ENCODE measurements at regions not wholly inside any gene's neighbourhood (a gene's known extent, or its start where the extent isn't known, plus 50 kb on each side); places are given as distances from the start of the nearest gene placed in this dataset.

- TF ChIP-seq CTCF (conservative IDR thresholded peaks at IDR 0.05; ENCODE audit: low read depth, low read length) (no peak), EZH2 (IDR thresholded peaks at IDR 0.05; ENCODE audit: borderline replicate concordance, low read depth, low read length, poor library complexity, severe bottlenecking) (no peak)
Measured at GRCh38 chr1:113215015-113215414, 142.0 kb downstream of the LRIG2 start.
